SK-N-SH (cell line): ENCODE measurements at regions not wholly inside any gene's neighbourhood (a gene's known extent, or its start where the extent isn't known, plus 50 kb on each side); places are given as distances from the start of the nearest gene placed in this dataset.

Experiments
- CTCF ChIA-PET: fragments of 300-600, 350-600 bp; formaldehyde crosslinking; extraction: SDS; loops from one replicate; lab custom pipeline; 2021; lab: Yijun Ruan, JAX
- POLR2A ChIA-PET: fragments of 350-600 bp; sonication (Branson Sonifier 250); formaldehyde crosslinking; extraction: SDS; loops from one replicate; lab custom pipeline; 2020; ENCODE audit warnings: antibody characterized with exemption, inconsistent platforms; lab: Yijun Ruan, JAX
- DNase-seq: peaks from one replicate; pipeline ENCODE4 v3.0.0; 2012
- H2AFZ ChIP-seq: fragments of 200-600 bp; sonication (generic); 2 replicates; pipeline ENCODE4 v1.8.1; 2016; ENCODE audit warnings: antibody characterized with exemption, mild to moderate bottlenecking, low read depth
- H3F3A ChIP-seq: fragments of 200-600 bp; sonication (generic); replicated peaks from 2 replicates; pipeline ENCODE3; 2016; ENCODE audit warnings: antibody characterized with exemption, mild to moderate bottlenecking; ENCODE audit not compliant: insufficient read depth
- H3K27ac ChIP-seq, 2 experiments: fragments of 200-500 bp in 1 of 2; fragments of 200-600 bp in 1 of 2; sonication (Bioruptor generic) in 1 of 2; sonication (generic), shearing (Covaris generic) in 1 of 2; 2 replicates each; pipeline versions ENCODE4 v1.5.1 to v1.6.1; 2014 to 2016; ENCODE audit warnings: low read depth in 2 of 2, inconsistent platforms in 1 of 2, low read length in 1 of 2, mild to moderate bottlenecking in 1 of 2, mixed read lengths in 1 of 2
- H3K27me3 ChIP-seq: fragments of 200-600 bp; sonication (generic), shearing (Covaris generic); 2 replicates; pipeline ENCODE4 v1.6.1; 2016; ENCODE audit warnings: mixed run types; ENCODE audit not compliant: insufficient read depth
- H3K36me3 ChIP-seq, 2 experiments: fragments of 200-500 bp in 1 of 2; fragments of 200-600 bp in 1 of 2; sonication (Bioruptor generic) in 1 of 2; sonication (generic) in 1 of 2; replicated peaks in 1 of 2; 2 replicates each; pipeline versions ENCODE3 to v1.5.1; 2014 to 2016; ENCODE audit warnings: low read length in 1 of 2, mild to moderate bottlenecking in 1 of 2; ENCODE audit not compliant: insufficient read depth in 2 of 2, control insufficient read depth in 1 of 2
- H3K4me1 ChIP-seq, 2 experiments: fragments of 200-500 bp in 1 of 2; fragments of 200-600 bp in 1 of 2; sonication (Bioruptor generic) in 1 of 2; sonication (generic), shearing (Covaris generic) in 1 of 2; 2 replicates each; pipeline versions ENCODE4 v1.5.1 to v1.6.1; 2014 to 2016; ENCODE audit warnings: low read depth in 1 of 2, low read length in 1 of 2, mixed run types in 1 of 2; ENCODE audit not compliant: insufficient read depth in 2 of 2, control insufficient read depth in 1 of 2
- H3K4me2 ChIP-seq: fragments of 200-600 bp; sonication (generic), shearing (Covaris generic); 2 replicates; pipeline ENCODE4 v1.6.1; 2017; ENCODE audit warnings: mixed run types
- H3K4me3 ChIP-seq, 2 experiments: fragments of 200-500 bp in 1 of 2; fragments of 200-600 bp in 1 of 2; sonication (Bioruptor generic) in 1 of 2; sonication (generic), shearing (Covaris generic) in 1 of 2; 2 replicates each; pipeline versions ENCODE4 v1.5.1 to v1.8.1; 2014 to 2016; ENCODE audit warnings: low read depth in 2 of 2, inconsistent platforms in 1 of 2, low read length in 1 of 2, mild to moderate bottlenecking in 1 of 2, mixed read lengths in 1 of 2, moderate library complexity in 1 of 2
- H3K79me2 ChIP-seq: fragments of 200-600 bp; sonication (generic); 2 replicates; pipeline ENCODE4 v1.8.1; 2017; ENCODE audit warnings: mild to moderate bottlenecking; ENCODE audit not compliant: insufficient read depth
- H3K9ac ChIP-seq: fragments of 200-600 bp; sonication (generic); 2 replicates; pipeline ENCODE4 v1.6.1; 2017; ENCODE audit warnings: mixed run types
- H3K9me2 ChIP-seq: fragments of 200-600 bp; sonication (generic); 2 replicates; pipeline ENCODE4 v1.6.1; 2017; ENCODE audit warnings: mixed run types
- H3K9me3 ChIP-seq: fragments of 200-600 bp; sonication (generic); 2 replicates; pipeline ENCODE4 v1.6.1; 2017; ENCODE audit warnings: mixed run types, mild to moderate bottlenecking, moderate library complexity
- H4K20me1 ChIP-seq: fragments of 200-600 bp; sonication (generic); 2 replicates; pipeline ENCODE4 v1.6.1; 2017; ENCODE audit warnings: mild to moderate bottlenecking, mixed run types; ENCODE audit not compliant: insufficient read depth
- EZH2phosphoT487 ChIP-seq: fragments of 200-600 bp; sonication (generic); IDR thresholded peaks from 2 replicates; pipeline ENCODE4 v1.6.1; 2017; ENCODE audit warnings: low read depth, mixed run types, mild to moderate bottlenecking, antibody characterized with exemption, moderate library complexity, borderline replicate concordance
- FOSL2 ChIP-seq: IDR thresholded peaks from 2 replicates; pipeline ENCODE4 v1.4.0; 2012; ENCODE audit warnings: low read depth, mild to moderate bottlenecking, moderate library complexity, borderline replicate concordance
- FOXJ3 ChIP-seq: sonication (generic); formaldehyde crosslinking; IDR thresholded peaks from 2 replicates; pipeline ENCODE4 v1.5.1; 2020; ENCODE audit warnings: mild to moderate bottlenecking, missing genetic modification reagents
- FOXM1 ChIP-seq: IDR thresholded peaks from 2 replicates; pipeline ENCODE4 v1.4.0; 2012; ENCODE audit warnings: low read depth, mild to moderate bottlenecking
- GATA2 ChIP-seq: sonication (generic); formaldehyde crosslinking; IDR thresholded peaks from 2 replicates; pipeline ENCODE4 v1.5.0; 2020; ENCODE audit warnings: mild to moderate bottlenecking, missing genetic modification reagents
- JUND ChIP-seq: IDR thresholded peaks from 2 replicates; pipeline ENCODE4 v1.4.0; 2012
- MEF2A ChIP-seq: IDR thresholded peaks from 2 replicates; pipeline ENCODE4 v1.4.0; 2012; ENCODE audit warnings: low read depth, borderline replicate concordance
- NRF1 ChIP-seq: IDR thresholded peaks from 2 replicates; pipeline ENCODE4 v1.6.1; 2012; ENCODE audit warnings: low read depth, mild to moderate bottlenecking, low read length
- POLR2AphosphoS5 ChIP-seq: IDR thresholded peaks from 2 replicates; pipeline ENCODE4 v1.6.1; 2012; ENCODE audit warnings: low read depth, low read length
- RCOR1 ChIP-seq: fragments of 150-350 bp; IDR thresholded peaks from 2 replicates; pipeline ENCODE4 v1.6.1; 2017; ENCODE audit warnings: antibody characterized with exemption, low read length
- RFX5 ChIP-seq: IDR thresholded peaks from 2 replicates; pipeline ENCODE4 v1.6.1; 2012; ENCODE audit warnings: mild to moderate bottlenecking, improper control_type of control experiment, low read length
- TAF1 ChIP-seq: IDR thresholded peaks from 2 replicates; pipeline ENCODE4 v1.6.1; 2012; ENCODE audit warnings: low read depth, mild to moderate bottlenecking, low read length, moderate library complexity, borderline replicate concordance
- TCF12 ChIP-seq: IDR thresholded peaks from 2 replicates; pipeline ENCODE4 v1.4.0; 2012
- YY1 ChIP-seq: IDR thresholded peaks from 2 replicates; pipeline ENCODE4 v1.4.0; 2012; ENCODE audit warnings: low read depth, mild to moderate bottlenecking
- WGBS: methylation state at CpG from one replicate; pipeline ENCODE4 v1.1.6; 2017; ENCODE audit warnings: low lambda C conversion rate; 5-methylcytosine and 5-hydroxymethylcytosine counted together
- TF ChIP-seq, protein P1 (sequence below): IDR thresholded peaks from 2 replicates; pipeline ENCODE4 v1.6.1; 2012; ENCODE audit warnings: mild to moderate bottlenecking, low read depth, low read length, moderate library complexity
- TF ChIP-seq, protein P2 (sequence below): IDR thresholded peaks from 2 replicates; pipeline ENCODE4 v1.4.0; 2012; ENCODE audit warnings: low read depth, borderline replicate concordance
- TF ChIP-seq, protein P3 (sequence below): IDR thresholded peaks from 2 replicates; pipeline ENCODE4; 2012
- TF ChIP-seq, protein P4 (sequence below): fragments of 150-350 bp; IDR thresholded peaks from 2 replicates; pipeline ENCODE4 v1.6.1; 2016; ENCODE audit warnings: mild to moderate bottlenecking, low read depth, low read length
- TF ChIP-seq, protein P5 (sequence below): fragments of 150-350 bp; IDR thresholded peaks from 2 replicates; pipeline ENCODE4 v1.6.1; 2017; ENCODE audit warnings: antibody characterized with exemption, low read length, low read depth, borderline replicate concordance
- TF ChIP-seq, protein P6 (sequence below): IDR thresholded peaks from 2 replicates; pipeline ENCODE4 v1.4.0; 2012; ENCODE audit warnings: low read depth

DNA sequence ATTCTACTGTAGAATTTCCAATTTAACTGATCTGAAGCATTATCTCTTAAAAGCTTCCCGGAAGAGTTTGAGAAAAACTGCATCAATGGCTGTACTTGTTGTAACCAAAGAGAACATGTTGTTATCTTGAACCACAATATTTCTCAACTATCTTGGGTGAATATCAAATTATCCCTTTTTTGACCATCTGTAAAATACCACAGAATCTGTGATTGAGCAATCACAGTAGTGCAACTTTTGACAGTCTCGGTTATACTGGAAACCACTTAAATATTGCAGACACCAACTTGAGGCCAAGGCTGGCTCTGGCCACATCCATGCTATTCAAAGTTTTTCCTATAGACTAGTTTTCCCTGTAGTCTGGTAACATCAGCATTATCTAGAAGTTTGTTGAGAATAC lies 842.8 kb upstream of the EPHA6 start:
- H3K27me3 ChIP-seq, result no peaks in the 10 kb centered on the region; the same call in 1 of the 2 replicates
- no peaks in the 10 kb centered on the region for H3K4me1 ChIP-seq
- H3K9ac ChIP-seq, result no peak overlapping the region
- no peak overlapping the region for H3K4me3 ChIP-seq
- no peak overlapping the region for H3K27ac ChIP-seq
- no peaks in the 10 kb centered on the region for H3K79me2 ChIP-seq
- H3F3A ChIP-seq, result no peaks in the 10 kb centered on the region
- ChIA-PET CTCF (no interaction called here), POLR2A (no interaction called here)
- H3K36me3 ChIP-seq, result no peaks in the 10 kb centered on the region
- TF ChIP-seq FOSL2, result no peak
- TF ChIP-seq, protein P1, sequence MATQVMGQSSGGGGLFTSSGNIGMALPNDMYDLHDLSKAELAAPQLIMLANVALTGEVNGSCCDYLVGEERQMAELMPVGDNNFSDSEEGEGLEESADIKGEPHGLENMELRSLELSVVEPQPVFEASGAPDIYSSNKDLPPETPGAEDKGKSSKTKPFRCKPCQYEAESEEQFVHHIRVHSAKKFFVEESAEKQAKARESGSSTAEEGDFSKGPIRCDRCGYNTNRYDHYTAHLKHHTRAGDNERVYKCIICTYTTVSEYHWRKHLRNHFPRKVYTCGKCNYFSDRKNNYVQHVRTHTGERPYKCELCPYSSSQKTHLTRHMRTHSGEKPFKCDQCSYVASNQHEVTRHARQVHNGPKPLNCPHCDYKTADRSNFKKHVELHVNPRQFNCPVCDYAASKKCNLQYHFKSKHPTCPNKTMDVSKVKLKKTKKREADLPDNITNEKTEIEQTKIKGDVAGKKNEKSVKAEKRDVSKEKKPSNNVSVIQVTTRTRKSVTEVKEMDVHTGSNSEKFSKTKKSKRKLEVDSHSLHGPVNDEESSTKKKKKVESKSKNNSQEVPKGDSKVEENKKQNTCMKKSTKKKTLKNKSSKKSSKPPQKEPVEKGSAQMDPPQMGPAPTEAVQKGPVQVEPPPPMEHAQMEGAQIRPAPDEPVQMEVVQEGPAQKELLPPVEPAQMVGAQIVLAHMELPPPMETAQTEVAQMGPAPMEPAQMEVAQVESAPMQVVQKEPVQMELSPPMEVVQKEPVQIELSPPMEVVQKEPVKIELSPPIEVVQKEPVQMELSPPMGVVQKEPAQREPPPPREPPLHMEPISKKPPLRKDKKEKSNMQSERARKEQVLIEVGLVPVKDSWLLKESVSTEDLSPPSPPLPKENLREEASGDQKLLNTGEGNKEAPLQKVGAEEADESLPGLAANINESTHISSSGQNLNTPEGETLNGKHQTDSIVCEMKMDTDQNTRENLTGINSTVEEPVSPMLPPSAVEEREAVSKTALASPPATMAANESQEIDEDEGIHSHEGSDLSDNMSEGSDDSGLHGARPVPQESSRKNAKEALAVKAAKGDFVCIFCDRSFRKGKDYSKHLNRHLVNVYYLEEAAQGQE, result no peak
- no peak for TF ChIP-seq RFX5
- TF ChIP-seq NRF1, result no peak
- TF ChIP-seq JUND, result no peak
- no peak for TF ChIP-seq RCOR1
- no peak for TF ChIP-seq GATA2
- TF ChIP-seq POLR2AphosphoS5, result no peak
- TF ChIP-seq, protein P2, sequence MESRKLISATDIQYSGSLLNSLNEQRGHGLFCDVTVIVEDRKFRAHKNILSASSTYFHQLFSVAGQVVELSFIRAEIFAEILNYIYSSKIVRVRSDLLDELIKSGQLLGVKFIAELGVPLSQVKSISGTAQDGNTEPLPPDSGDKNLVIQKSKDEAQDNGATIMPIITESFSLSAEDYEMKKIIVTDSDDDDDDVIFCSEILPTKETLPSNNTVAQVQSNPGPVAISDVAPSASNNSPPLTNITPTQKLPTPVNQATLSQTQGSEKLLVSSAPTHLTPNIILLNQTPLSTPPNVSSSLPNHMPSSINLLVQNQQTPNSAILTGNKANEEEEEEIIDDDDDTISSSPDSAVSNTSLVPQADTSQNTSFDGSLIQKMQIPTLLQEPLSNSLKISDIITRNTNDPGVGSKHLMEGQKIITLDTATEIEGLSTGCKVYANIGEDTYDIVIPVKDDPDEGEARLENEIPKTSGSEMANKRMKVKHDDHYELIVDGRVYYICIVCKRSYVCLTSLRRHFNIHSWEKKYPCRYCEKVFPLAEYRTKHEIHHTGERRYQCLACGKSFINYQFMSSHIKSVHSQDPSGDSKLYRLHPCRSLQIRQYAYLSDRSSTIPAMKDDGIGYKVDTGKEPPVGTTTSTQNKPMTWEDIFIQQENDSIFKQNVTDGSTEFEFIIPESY, result no peak
- no peak for TF ChIP-seq EZH2phosphoT487
- TF ChIP-seq, protein P3, sequence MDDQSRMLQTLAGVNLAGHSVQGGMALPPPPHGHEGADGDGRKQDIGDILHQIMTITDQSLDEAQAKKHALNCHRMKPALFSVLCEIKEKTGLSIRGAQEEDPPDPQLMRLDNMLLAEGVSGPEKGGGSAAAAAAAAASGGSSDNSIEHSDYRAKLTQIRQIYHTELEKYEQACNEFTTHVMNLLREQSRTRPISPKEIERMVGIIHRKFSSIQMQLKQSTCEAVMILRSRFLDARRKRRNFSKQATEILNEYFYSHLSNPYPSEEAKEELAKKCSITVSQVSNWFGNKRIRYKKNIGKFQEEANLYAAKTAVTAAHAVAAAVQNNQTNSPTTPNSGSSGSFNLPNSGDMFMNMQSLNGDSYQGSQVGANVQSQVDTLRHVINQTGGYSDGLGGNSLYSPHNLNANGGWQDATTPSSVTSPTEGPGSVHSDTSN, result no peak
- no peak for TF ChIP-seq FOXM1
- no peak for TF ChIP-seq FOXJ3 (CRISPR knock-in tag)
- TF ChIP-seq, protein P4, sequence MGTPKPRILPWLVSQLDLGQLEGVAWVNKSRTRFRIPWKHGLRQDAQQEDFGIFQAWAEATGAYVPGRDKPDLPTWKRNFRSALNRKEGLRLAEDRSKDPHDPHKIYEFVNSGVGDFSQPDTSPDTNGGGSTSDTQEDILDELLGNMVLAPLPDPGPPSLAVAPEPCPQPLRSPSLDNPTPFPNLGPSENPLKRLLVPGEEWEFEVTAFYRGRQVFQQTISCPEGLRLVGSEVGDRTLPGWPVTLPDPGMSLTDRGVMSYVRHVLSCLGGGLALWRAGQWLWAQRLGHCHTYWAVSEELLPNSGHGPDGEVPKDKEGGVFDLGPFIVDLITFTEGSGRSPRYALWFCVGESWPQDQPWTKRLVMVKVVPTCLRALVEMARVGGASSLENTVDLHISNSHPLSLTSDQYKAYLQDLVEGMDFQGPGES, result no peak
- no peak for TF ChIP-seq TAF1
- no peak for TF ChIP-seq TCF12
- TF ChIP-seq, protein P5, sequence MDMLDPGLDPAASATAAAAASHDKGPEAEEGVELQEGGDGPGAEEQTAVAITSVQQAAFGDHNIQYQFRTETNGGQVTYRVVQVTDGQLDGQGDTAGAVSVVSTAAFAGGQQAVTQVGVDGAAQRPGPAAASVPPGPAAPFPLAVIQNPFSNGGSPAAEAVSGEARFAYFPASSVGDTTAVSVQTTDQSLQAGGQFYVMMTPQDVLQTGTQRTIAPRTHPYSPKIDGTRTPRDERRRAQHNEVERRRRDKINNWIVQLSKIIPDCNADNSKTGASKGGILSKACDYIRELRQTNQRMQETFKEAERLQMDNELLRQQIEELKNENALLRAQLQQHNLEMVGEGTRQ, result no peak
- TF ChIP-seq, protein P6, sequence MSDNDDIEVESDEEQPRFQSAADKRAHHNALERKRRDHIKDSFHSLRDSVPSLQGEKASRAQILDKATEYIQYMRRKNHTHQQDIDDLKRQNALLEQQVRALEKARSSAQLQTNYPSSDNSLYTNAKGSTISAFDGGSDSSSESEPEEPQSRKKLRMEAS, result no peak
- TF ChIP-seq YY1, result no peak
- TF ChIP-seq MEF2A, result no peak
- H3K4me2 ChIP-seq, result no peak overlapping the region
- no peaks in the 10 kb centered on the region for H4K20me1 ChIP-seq
- 16% methylated on average over 2 of the region's 2 CpGs for WGBS
- H3K9me3 ChIP-seq, result no peaks in the 10 kb centered on the region
- H2AFZ ChIP-seq, result no peak overlapping the region
- no peaks in the 10 kb centered on the region; the same call in 1 of the 2 replicates for H3K9me2 ChIP-seq
- DNase-seq, result no peak
